ENCODE measurements at regions not wholly inside any gene's neighbourhood (a gene's known extent, or its start where the extent isn't known, plus 50 kb on each side); places are given as distances from the start of the nearest gene placed in this dataset.

DNA sequence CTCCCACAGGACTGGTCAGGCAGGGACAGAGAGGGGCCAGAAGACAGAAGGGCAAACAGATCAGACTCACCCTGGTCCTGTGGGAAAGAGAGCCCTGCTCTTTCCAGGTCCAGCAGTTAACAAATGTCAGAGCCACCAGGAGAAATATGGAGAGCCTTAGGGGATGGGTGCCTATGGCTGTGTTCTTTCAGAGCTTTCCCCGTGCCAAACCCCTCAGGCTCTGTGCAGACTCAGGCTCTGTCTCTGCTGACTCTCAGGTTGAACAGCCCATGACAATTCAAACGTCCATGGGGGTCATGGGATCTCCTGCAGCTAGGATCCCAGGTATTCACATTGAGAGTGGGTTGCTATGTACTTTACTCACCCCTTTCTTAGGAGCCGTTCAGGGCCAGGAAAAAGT is 120.8 kb upstream of the ERBB4 start:
- TF ChIP-seq, protein P1, sequence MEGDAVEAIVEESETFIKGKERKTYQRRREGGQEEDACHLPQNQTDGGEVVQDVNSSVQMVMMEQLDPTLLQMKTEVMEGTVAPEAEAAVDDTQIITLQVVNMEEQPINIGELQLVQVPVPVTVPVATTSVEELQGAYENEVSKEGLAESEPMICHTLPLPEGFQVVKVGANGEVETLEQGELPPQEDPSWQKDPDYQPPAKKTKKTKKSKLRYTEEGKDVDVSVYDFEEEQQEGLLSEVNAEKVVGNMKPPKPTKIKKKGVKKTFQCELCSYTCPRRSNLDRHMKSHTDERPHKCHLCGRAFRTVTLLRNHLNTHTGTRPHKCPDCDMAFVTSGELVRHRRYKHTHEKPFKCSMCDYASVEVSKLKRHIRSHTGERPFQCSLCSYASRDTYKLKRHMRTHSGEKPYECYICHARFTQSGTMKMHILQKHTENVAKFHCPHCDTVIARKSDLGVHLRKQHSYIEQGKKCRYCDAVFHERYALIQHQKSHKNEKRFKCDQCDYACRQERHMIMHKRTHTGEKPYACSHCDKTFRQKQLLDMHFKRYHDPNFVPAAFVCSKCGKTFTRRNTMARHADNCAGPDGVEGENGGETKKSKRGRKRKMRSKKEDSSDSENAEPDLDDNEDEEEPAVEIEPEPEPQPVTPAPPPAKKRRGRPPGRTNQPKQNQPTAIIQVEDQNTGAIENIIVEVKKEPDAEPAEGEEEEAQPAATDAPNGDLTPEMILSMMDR (IDR thresholded peaks at IDR 0.05; ENCODE audit: insufficient read depth, low read length, poor library complexity, severe bottlenecking): no peak
- no peak for DNase-seq (ENCODE audit: extremely low read depth, insufficient read length)
- H3K36me3 ChIP-seq (ENCODE audit: control insufficient read depth, insufficient read depth, low read length): no peaks in the 10 kb centered on the region
- no peaks in the 10 kb centered on the region for H3K27me3 ChIP-seq (replicated peaks; ENCODE audit: control insufficient read depth, insufficient read depth, low read length)
- H3K4me3 ChIP-seq (replicated peaks; ENCODE audit: low read depth, low read length): no peak overlapping the region

DNA sequence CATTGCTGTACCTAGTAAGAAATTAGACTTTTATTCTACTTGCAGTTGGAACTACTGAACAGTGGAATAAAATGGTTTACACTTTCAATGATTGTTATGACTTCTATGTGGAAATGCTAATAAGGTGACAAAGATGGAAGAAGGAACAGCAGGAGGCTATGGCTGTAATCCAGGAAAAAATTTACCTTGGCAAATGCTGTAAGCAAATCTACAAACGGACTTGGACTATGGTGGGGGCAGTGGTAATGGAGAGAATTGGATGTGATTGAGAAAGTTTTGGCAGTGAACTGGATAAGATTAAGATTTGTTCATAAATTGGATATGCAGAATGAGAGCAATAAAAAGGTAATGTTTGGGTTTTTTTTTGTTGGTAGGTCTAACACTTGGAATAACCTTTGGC is 111.0 kb upstream of the ERBB4 start:
- no peaks in the 10 kb centered on the region for H3K36me3 ChIP-seq (ENCODE audit: control insufficient read depth, insufficient read depth, low read length)
- DNase-seq (ENCODE audit: extremely low read depth, insufficient read length): no peak
- no peaks in the 10 kb centered on the region for H3K27me3 ChIP-seq (replicated peaks; ENCODE audit: control insufficient read depth, insufficient read depth, low read length)
- no peak overlapping the region for H3K4me3 ChIP-seq (replicated peaks; ENCODE audit: low read depth, low read length)
- TF ChIP-seq, protein P1 (IDR thresholded peaks at IDR 0.05; ENCODE audit: insufficient read depth, low read length, poor library complexity, severe bottlenecking): no peak

DNA sequence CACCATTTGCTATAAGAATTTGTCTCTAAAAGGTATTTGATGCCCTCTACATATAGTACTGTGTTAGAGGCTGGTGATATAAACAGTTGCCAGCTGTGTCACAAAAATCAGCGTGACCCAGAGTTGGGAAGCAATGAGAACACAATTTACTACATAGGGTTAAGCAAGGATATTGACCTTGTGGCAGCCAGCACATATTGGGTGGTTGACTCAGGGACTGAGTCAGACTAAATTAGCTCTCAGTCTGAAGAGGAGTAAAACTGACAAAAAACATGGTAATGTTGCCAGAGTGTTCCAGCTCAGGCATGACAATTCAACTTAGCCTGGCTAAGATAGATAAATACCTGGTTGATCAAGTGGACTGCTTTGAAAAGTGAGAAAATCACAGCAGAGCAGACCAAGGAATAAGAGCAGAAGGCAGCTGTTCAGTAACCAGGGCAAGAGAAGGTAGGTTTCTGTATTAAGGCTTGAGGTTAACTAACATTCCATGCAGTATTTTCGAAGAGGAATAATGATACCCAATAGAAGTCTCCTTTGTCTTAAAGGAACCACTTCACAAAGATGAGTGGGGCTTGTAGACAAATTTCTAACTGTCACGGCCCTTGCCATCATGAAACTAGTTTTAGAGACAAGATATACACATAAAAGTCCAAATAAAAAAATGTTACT is 108.2 kb upstream of the ERBB4 start:
- H3K4me3 ChIP-seq (replicated peaks; ENCODE audit: low read depth, low read length): no peak overlapping the region
- TF ChIP-seq, protein P1 (IDR thresholded peaks at IDR 0.05; ENCODE audit: insufficient read depth, low read length, poor library complexity, severe bottlenecking): no peak
- no peaks in the 10 kb centered on the region for H3K27me3 ChIP-seq (replicated peaks; ENCODE audit: control insufficient read depth, insufficient read depth, low read length)
- H3K36me3 ChIP-seq (ENCODE audit: control insufficient read depth, insufficient read depth, low read length): no peaks in the 10 kb centered on the region
- DNase-seq (ENCODE audit: extremely low read depth, insufficient read length): no peak

GRCh38 chr2:212644195-212644837 is 105.7 kb upstream of the ERBB4 start:
- no peak for DNase-seq (ENCODE audit: extremely low read depth, insufficient read length)
- TF ChIP-seq, protein P1 (IDR thresholded peaks at IDR 0.05; ENCODE audit: insufficient read depth, low read length, poor library complexity, severe bottlenecking): no peak
- Histone ChIP-seq H3K36me3 (ENCODE audit: control insufficient read depth, insufficient read depth, low read length) (no peaks in the 10 kb centered on the region), H3K27me3 (replicated peaks; ENCODE audit: control insufficient read depth, insufficient read depth, low read length) (no peaks in the 10 kb centered on the region), H3K4me3 (replicated peaks; ENCODE audit: low read depth, low read length) (no peak overlapping the region)

GRCh38 chr2:212640428-212640827 is 101.8 kb upstream of the ERBB4 start:
- no peaks in the 10 kb centered on the region for H3K27me3 ChIP-seq (replicated peaks; ENCODE audit: control insufficient read depth, insufficient read depth, low read length)
- TF ChIP-seq, protein P1 (IDR thresholded peaks at IDR 0.05; ENCODE audit: insufficient read depth, low read length, poor library complexity, severe bottlenecking): no peak
- H3K36me3 ChIP-seq (ENCODE audit: control insufficient read depth, insufficient read depth, low read length): no peaks in the 10 kb centered on the region
- H3K4me3 ChIP-seq (replicated peaks; ENCODE audit: low read depth, low read length): no peak overlapping the region
- no peak for DNase-seq (ENCODE audit: extremely low read depth, insufficient read length)
